ENCODE measurements at regions not wholly inside any gene's neighbourhood (a gene's known extent, or its start where the extent isn't known, plus 50 kb on each side); places are given as distances from the start of the nearest gene placed in this dataset.
"Not testable (repeated sequence)": the region's sequence is repeated elsewhere in the genome, so short reads cannot be mapped to it uniquely, and the experiment has no call there.

- no peak overlapping the region for H3K9ac ChIP-seq (ENCODE audit: low read depth, low read length)
- no peak overlapping the region for H3K4me3 ChIP-seq (ENCODE audit: low read depth, low read length)
- H3K27me3 ChIP-seq (ENCODE audit: control insufficient read depth, insufficient read depth, low read length), result no peaks in the 10 kb centered on the region
- H3K27ac ChIP-seq (ENCODE audit: low read depth, low read length), result no peak overlapping the region
- H3K36me3 ChIP-seq (ENCODE audit: control insufficient read depth, insufficient read depth, low read length), result no peaks in the 10 kb centered on the region
- H3K4me1 ChIP-seq (ENCODE audit: control insufficient read depth, insufficient read depth, low read length), result no peaks in the 10 kb centered on the region
- peaks cover 94% of the 10 kb centered on the region for H3K9me3 ChIP-seq (ENCODE audit: control insufficient read depth, insufficient read depth, low read length)
Measured at GRCh38 chr14:106513302-106513701, 986.9 kb downstream of the TMEM121 start.

- Histone ChIP-seq H3K9me3 (ENCODE audit: control insufficient read depth, insufficient read depth, low read length) (peaks cover 94% of the 10 kb centered on the region), H3K27ac (ENCODE audit: low read depth, low read length) (no peak overlapping the region), H3K4me1 (ENCODE audit: control insufficient read depth, insufficient read depth, low read length) (no peaks in the 10 kb centered on the region), H3K27me3 (ENCODE audit: control insufficient read depth, insufficient read depth, low read length) (no peaks in the 10 kb centered on the region), H3K4me3 (ENCODE audit: low read depth, low read length) (no peak overlapping the region), H3K9ac (ENCODE audit: low read depth, low read length) (no peak overlapping the region), H3K36me3 (ENCODE audit: control insufficient read depth, insufficient read depth, low read length) (no peaks in the 10 kb centered on the region)
Measured at GRCh38 chr14:106518054-106518943, 991.9 kb downstream of the TMEM121 start.

DNA sequence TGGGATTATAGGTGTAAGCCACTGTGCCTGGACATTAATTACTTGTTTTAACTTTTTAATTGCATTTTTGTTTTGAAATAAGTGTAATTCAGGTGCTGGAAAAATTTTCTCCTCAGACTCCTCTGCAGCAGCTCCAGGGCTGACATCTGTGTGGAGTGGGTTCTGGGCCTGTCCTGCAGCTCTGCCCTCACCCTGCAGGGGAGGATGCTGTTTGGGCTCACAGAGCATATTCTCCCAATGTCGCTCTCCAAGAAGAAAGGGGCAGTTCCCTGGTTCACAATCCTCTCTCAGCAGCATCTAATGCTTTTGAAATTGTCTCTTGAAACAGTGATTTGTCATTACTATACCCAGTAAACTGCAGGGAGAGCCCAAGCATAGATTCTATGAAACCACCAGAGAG is 995.7 kb downstream of the TMEM121 start:
- peaks cover 96% of the 10 kb centered on the region for H3K9me3 ChIP-seq (ENCODE audit: control insufficient read depth, insufficient read depth, low read length)
- H3K27ac ChIP-seq (ENCODE audit: low read depth, low read length); H3K9ac ChIP-seq (ENCODE audit: low read depth, low read length); H3K4me1 ChIP-seq (ENCODE audit: control insufficient read depth, insufficient read depth, low read length); H3K36me3 ChIP-seq (ENCODE audit: control insufficient read depth, insufficient read depth, low read length); H3K27me3 ChIP-seq (ENCODE audit: control insufficient read depth, insufficient read depth, low read length); H3K4me3 ChIP-seq (ENCODE audit: low read depth, low read length): not testable (repeated sequence)

GRCh38 chr14:106522990-106523389 is 996.6 kb downstream of the TMEM121 start:
- no peaks in the 10 kb centered on the region for H3K27me3 ChIP-seq (ENCODE audit: control insufficient read depth, insufficient read depth, low read length)
- H3K27ac ChIP-seq (ENCODE audit: low read depth, low read length), result no peak overlapping the region
- H3K9me3 ChIP-seq (ENCODE audit: control insufficient read depth, insufficient read depth, low read length), result peaks cover 95% of the 10 kb centered on the region
- no peak overlapping the region for H3K9ac ChIP-seq (ENCODE audit: low read depth, low read length)
- no peaks in the 10 kb centered on the region for H3K36me3 ChIP-seq (ENCODE audit: control insufficient read depth, insufficient read depth, low read length)
- no peaks in the 10 kb centered on the region for H3K4me1 ChIP-seq (ENCODE audit: control insufficient read depth, insufficient read depth, low read length)
- no peak overlapping the region for H3K4me3 ChIP-seq (ENCODE audit: low read depth, low read length)

GRCh38 chr14:106528717-106529116 is 1002.3 kb downstream of the TMEM121 start:
- Histone ChIP-seq H3K9me3 (ENCODE audit: control insufficient read depth, insufficient read depth, low read length) (peaks cover 97% of the 10 kb centered on the region), H3K4me1 (ENCODE audit: control insufficient read depth, insufficient read depth, low read length) (no peaks in the 10 kb centered on the region), H3K4me3 (ENCODE audit: low read depth, low read length) (no peak overlapping the region), H3K36me3 (ENCODE audit: control insufficient read depth, insufficient read depth, low read length) (no peaks in the 10 kb centered on the region), H3K27me3 (ENCODE audit: control insufficient read depth, insufficient read depth, low read length) (no peaks in the 10 kb centered on the region), H3K27ac (ENCODE audit: low read depth, low read length) (no peak overlapping the region), H3K9ac (ENCODE audit: low read depth, low read length) (no peak overlapping the region)

- Histone ChIP-seq H3K4me3 (ENCODE audit: low read depth, low read length) (no peak overlapping the region; the same call in 1 of the 2 replicates), H3K27me3 (ENCODE audit: control insufficient read depth, insufficient read depth, low read length) (no peaks in the 10 kb centered on the region), H3K9ac (ENCODE audit: low read depth, low read length) (no peak overlapping the region), H3K27ac (ENCODE audit: low read depth, low read length) (no peak overlapping the region), H3K9me3 (ENCODE audit: control insufficient read depth, insufficient read depth, low read length) (peaks cover 95% of the 10 kb centered on the region), H3K36me3 (ENCODE audit: control insufficient read depth, insufficient read depth, low read length) (no peaks in the 10 kb centered on the region), H3K4me1 (ENCODE audit: control insufficient read depth, insufficient read depth, low read length) (no peaks in the 10 kb centered on the region)
Measured at GRCh38 chr14:106530031-106530422, 1003.6 kb downstream of the TMEM121 start.

DNA sequence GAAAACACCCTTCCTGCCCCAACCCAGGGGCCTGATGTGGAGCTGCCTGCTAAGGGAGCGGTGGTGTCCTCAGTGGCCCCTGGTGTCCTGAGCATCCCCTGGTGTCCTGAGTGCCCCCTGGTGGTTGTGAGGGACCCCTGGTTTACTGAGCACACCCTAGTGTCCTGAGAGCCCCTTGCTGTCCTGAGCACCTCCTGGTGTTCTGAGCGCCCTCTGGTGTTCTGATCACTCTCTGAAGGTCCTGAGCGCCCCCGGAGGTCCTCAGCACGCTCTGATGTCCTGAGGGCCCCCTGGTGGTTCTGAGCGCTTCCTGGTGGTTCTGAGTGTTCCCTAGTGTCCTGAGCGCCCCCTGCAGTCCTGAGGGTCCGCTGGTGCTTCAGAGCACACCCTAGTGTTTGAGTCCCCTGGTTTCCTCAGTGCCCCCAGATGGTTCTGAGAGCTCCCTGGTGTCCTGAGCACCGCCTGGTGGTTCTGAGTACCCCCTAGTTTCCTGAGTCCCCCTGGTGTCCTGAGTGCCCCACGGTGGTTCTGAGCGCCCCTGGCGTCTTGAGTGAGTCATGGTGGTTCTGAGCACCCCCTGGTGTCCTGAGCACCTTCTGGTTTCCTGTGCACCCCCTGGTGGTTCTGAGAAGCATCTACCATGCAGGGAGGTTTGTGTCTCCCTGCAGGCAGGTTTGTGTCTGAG is 1004.2 kb downstream of the TMEM121 start:
- H3K9ac ChIP-seq (ENCODE audit: low read depth, low read length), result no peak overlapping the region
- no peaks in the 10 kb centered on the region for H3K4me1 ChIP-seq (ENCODE audit: control insufficient read depth, insufficient read depth, low read length)
- no peaks in the 10 kb centered on the region for H3K36me3 ChIP-seq (ENCODE audit: control insufficient read depth, insufficient read depth, low read length)
- no peak overlapping the region for H3K27ac ChIP-seq (ENCODE audit: low read depth, low read length)
- no peak overlapping the region for H3K4me3 ChIP-seq (ENCODE audit: low read depth, low read length)
- H3K9me3 ChIP-seq (ENCODE audit: control insufficient read depth, insufficient read depth, low read length), result peaks cover 95% of the 10 kb centered on the region
- H3K27me3 ChIP-seq (ENCODE audit: control insufficient read depth, insufficient read depth, low read length), result no peaks in the 10 kb centered on the region

GRCh38 chr14:106537597-106537996 is 1011.2 kb downstream of the TMEM121 start:
- H3K27ac ChIP-seq (ENCODE audit: low read depth, low read length); H3K27me3 ChIP-seq (ENCODE audit: control insufficient read depth, insufficient read depth, low read length); H3K4me3 ChIP-seq (ENCODE audit: low read depth, low read length); H3K9ac ChIP-seq (ENCODE audit: low read depth, low read length); H3K36me3 ChIP-seq (ENCODE audit: control insufficient read depth, insufficient read depth, low read length); H3K4me1 ChIP-seq (ENCODE audit: control insufficient read depth, insufficient read depth, low read length): not testable (repeated sequence)
- H3K9me3 ChIP-seq (ENCODE audit: control insufficient read depth, insufficient read depth, low read length), result peaks cover 76% of the 10 kb centered on the region

- Histone ChIP-seq H3K36me3 (ENCODE audit: control insufficient read depth, insufficient read depth, low read length) (no peaks in the 10 kb centered on the region), H3K9me3 (ENCODE audit: control insufficient read depth, insufficient read depth, low read length) (peaks cover 76% of the 10 kb centered on the region), H3K4me3 (ENCODE audit: low read depth, low read length) (no peak overlapping the region), H3K4me1 (ENCODE audit: control insufficient read depth, insufficient read depth, low read length) (no peaks in the 10 kb centered on the region), H3K27ac (ENCODE audit: low read depth, low read length) (no peak overlapping the region), H3K27me3 (ENCODE audit: control insufficient read depth, insufficient read depth, low read length) (no peaks in the 10 kb centered on the region), H3K9ac (ENCODE audit: low read depth, low read length) (no peak overlapping the region)
Measured at GRCh38 chr14:106538201-106538600, 1011.8 kb downstream of the TMEM121 start.

- no peaks in the 10 kb centered on the region for H3K36me3 ChIP-seq (ENCODE audit: control insufficient read depth, insufficient read depth, low read length)
- H3K27ac ChIP-seq (ENCODE audit: low read depth, low read length), result no peak overlapping the region
- H3K9ac ChIP-seq (ENCODE audit: low read depth, low read length), result no peak overlapping the region
- H3K4me3 ChIP-seq (ENCODE audit: low read depth, low read length), result no peak overlapping the region; the same call in 1 of the 2 replicates
- H3K9me3 ChIP-seq (ENCODE audit: control insufficient read depth, insufficient read depth, low read length), result peaks cover 97% of the 10 kb centered on the region
- H3K27me3 ChIP-seq (ENCODE audit: control insufficient read depth, insufficient read depth, low read length), result no peaks in the 10 kb centered on the region
- H3K4me1 ChIP-seq (ENCODE audit: control insufficient read depth, insufficient read depth, low read length), result no peaks in the 10 kb centered on the region
Measured at GRCh38 chr14:106547735-106548434, 1021.5 kb downstream of the TMEM121 start.

DNA sequence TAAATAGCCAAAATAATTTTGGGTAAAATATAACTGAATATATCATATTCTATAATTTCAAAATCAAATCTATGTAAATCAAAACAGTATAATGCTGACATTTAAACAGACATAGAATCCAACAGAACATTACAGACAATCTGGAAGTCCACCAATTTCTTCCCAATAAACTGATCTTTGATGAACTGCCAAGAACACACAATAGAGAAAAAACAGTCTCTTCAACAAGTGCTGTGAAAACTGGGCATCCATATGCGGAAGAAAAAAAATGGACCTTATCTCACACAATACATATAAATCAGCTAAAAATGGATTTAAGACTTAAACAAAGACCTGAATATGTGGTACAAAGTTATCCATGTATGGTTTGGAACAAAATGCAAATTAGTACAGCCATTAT is 1022.7 kb downstream of the TMEM121 start:
- Histone ChIP-seq H3K9ac (ENCODE audit: low read depth, low read length) (no peak overlapping the region), H3K27me3 (ENCODE audit: control insufficient read depth, insufficient read depth, low read length) (no peaks in the 10 kb centered on the region), H3K27ac (ENCODE audit: low read depth, low read length) (no peak overlapping the region), H3K36me3 (ENCODE audit: control insufficient read depth, insufficient read depth, low read length) (no peaks in the 10 kb centered on the region), H3K9me3 (ENCODE audit: control insufficient read depth, insufficient read depth, low read length) (peaks cover 100% of the 10 kb centered on the region), H3K4me1 (ENCODE audit: control insufficient read depth, insufficient read depth, low read length) (no peaks in the 10 kb centered on the region), H3K4me3 (ENCODE audit: low read depth, low read length) (no peak overlapping the region)
